Mesenchymal stem cell (in vitro differentiated cells and primary cell): ENCODE measurements at regions not wholly inside any gene's neighbourhood (a gene's known extent, or its start where the extent isn't known, plus 50 kb on each side); places are given as distances from the start of the nearest gene placed in this dataset.

Experiments
- DNase-seq: peaks from one replicate; pipeline ENCODE4 v3.0.0-alpha.2; 2013
- H2AFZ ChIP-seq: one replicate; pipeline ENCODE4 v1.6.1; 2013; ENCODE audit warnings: low read depth, mild to moderate bottlenecking, control low read depth, inconsistent platforms, low read length, moderate library complexity
- H2AK5ac ChIP-seq: 2 replicates; pipeline ENCODE4 v1.6.1; 2013; ENCODE audit warnings: low read length, moderate library complexity, mild to moderate bottlenecking, inconsistent platforms; ENCODE audit not compliant: severe bottlenecking
- H2BK120ac ChIP-seq: one replicate; pipeline ENCODE4 v1.6.1; 2013; ENCODE audit warnings: low read depth, mild to moderate bottlenecking, inconsistent platforms, low read length, moderate library complexity
- H2BK12ac ChIP-seq, 2 experiments: one replicate each; pipeline ENCODE4 v1.6.1; 2013; ENCODE audit warnings: inconsistent platforms in 2 of 2, low read length in 2 of 2, mild to moderate bottlenecking in 2 of 2, moderate library complexity in 2 of 2, control low read depth in 1 of 2
- H2BK15ac ChIP-seq: one replicate; pipeline ENCODE4 v1.6.1; 2013; ENCODE audit warnings: mild to moderate bottlenecking, low read depth, inconsistent platforms; ENCODE audit not compliant: poor library complexity, severe bottlenecking
- H2BK5ac ChIP-seq: 2 replicates; pipeline ENCODE4 v1.6.1; 2013; ENCODE audit warnings: low read depth, mild to moderate bottlenecking, low read length, control low read depth, inconsistent platforms; ENCODE audit not compliant: poor library complexity, severe bottlenecking
- H3K14ac ChIP-seq, 2 experiments: one replicate each; pipeline ENCODE4 v1.6.1; 2013; ENCODE audit warnings: inconsistent platforms in 2 of 2, low read length in 2 of 2, control low read depth in 1 of 2, mild to moderate bottlenecking in 1 of 2, moderate library complexity in 1 of 2
- H3K18ac ChIP-seq, 2 experiments: one replicate each; pipeline ENCODE4 v1.6.1; 2013; ENCODE audit warnings: inconsistent platforms in 2 of 2, low read length in 2 of 2, control low read depth in 1 of 2, low read depth in 1 of 2, mild to moderate bottlenecking in 1 of 2
- H3K23ac ChIP-seq, 2 experiments: one replicate each; pipeline ENCODE4 v1.6.1; 2013; ENCODE audit warnings: inconsistent platforms in 2 of 2, low read length in 2 of 2, mild to moderate bottlenecking in 2 of 2, moderate library complexity in 2 of 2, control low read depth in 1 of 2
- H3K27ac ChIP-seq: 2 replicates; pipeline ENCODE4 v1.5.1; 2013; ENCODE audit warnings: mild to moderate bottlenecking, moderate library complexity, low read length, control low read depth, inconsistent platforms; ENCODE audit not compliant: poor library complexity, severe bottlenecking
- H3K27me3 ChIP-seq, 2 experiments: 2 replicates each; pipeline versions ENCODE4 v1.6.1 to v1.7.0; 2013; ENCODE audit warnings: low read length in 2 of 2, mild to moderate bottlenecking in 2 of 2, moderate library complexity in 2 of 2, control low read depth in 1 of 2, inconsistent platforms in 1 of 2; ENCODE audit not compliant: control insufficient read depth in 1 of 2, insufficient read depth in 1 of 2
- H3K36me3 ChIP-seq, 2 experiments: 2 replicates each; pipeline versions ENCODE4 v1.6.1 to v1.7.0; 2013; ENCODE audit warnings: low read length in 2 of 2, control low read depth in 1 of 2, inconsistent platforms in 1 of 2, low read depth in 1 of 2, mild to moderate bottlenecking in 1 of 2; ENCODE audit not compliant: insufficient read depth in 2 of 2, control insufficient read depth in 1 of 2
- H3K4ac ChIP-seq, 2 experiments: one replicate each; pipeline ENCODE4 v1.6.1; 2013; ENCODE audit warnings: inconsistent platforms in 2 of 2, low read length in 2 of 2, mild to moderate bottlenecking in 2 of 2, moderate library complexity in 2 of 2, control low read depth in 1 of 2, low read depth in 1 of 2
- H3K4me1 ChIP-seq: 2 replicates; pipeline ENCODE4 v1.6.1; 2013; ENCODE audit warnings: low read depth, low read length, control low read depth; ENCODE audit not compliant: control insufficient read depth, insufficient read depth
- H3K4me2 ChIP-seq: 2 replicates; pipeline ENCODE4 v1.6.1; 2013; ENCODE audit warnings: low read length, mild to moderate bottlenecking, inconsistent platforms; ENCODE audit not compliant: poor library complexity, severe bottlenecking
- H3K4me3 ChIP-seq, 2 experiments: 2 replicates each; pipeline versions ENCODE4 v1.5.1 to v1.7.0; 2013; ENCODE audit warnings: low read length in 2 of 2, mild to moderate bottlenecking in 2 of 2, control low read depth in 1 of 2, low read depth in 1 of 2; ENCODE audit not compliant: insufficient read depth in 1 of 2
- H3K79me1 ChIP-seq: replicated peaks from 2 replicates; pipeline ENCODE4 v1.6.1; 2013; ENCODE audit warnings: mild to moderate bottlenecking, control low read depth, low read length, inconsistent platforms; ENCODE audit not compliant: poor library complexity, severe bottlenecking
- H3K9ac ChIP-seq: 2 replicates; pipeline ENCODE4 v1.7.0; 2013; ENCODE audit warnings: mild to moderate bottlenecking, low read length, moderate library complexity
- H3K9me3 ChIP-seq: 2 replicates; pipeline ENCODE4 v1.7.0; 2013; ENCODE audit warnings: mild to moderate bottlenecking, low read length; ENCODE audit not compliant: control insufficient read depth
- H4K8ac ChIP-seq: one replicate; pipeline ENCODE4 v1.6.1; 2013; ENCODE audit warnings: inconsistent platforms, mild to moderate bottlenecking, low read length, moderate library complexity
- H4K91ac ChIP-seq: one replicate; pipeline ENCODE4 v1.6.1; 2013; ENCODE audit warnings: mild to moderate bottlenecking, low read length, inconsistent platforms
- WGBS: methylation state at CpG from one replicate; pipeline ENCODE4 v1.1.7; 2013; ENCODE audit warnings: mixed read lengths; 5-methylcytosine and 5-hydroxymethylcytosine counted together

- H3K36me3 ChIP-seq = no peaks in the 10 kb centered on the region
- no peaks in the 10 kb centered on the region for H3K9me3 ChIP-seq
- H3K4ac ChIP-seq = no peak overlapping the region
- no peak overlapping the region for H2BK15ac ChIP-seq
- peak overlapping the region; percentile 89 for H3K27ac ChIP-seq
- no peak overlapping the region for H3K18ac ChIP-seq
- peaks cover 7% of the 10 kb centered on the region for H3K4me1 ChIP-seq
- H2AFZ ChIP-seq = no peak overlapping the region
- no peak overlapping the region for H2BK12ac ChIP-seq
- H4K91ac ChIP-seq = no peak overlapping the region
- H3K79me1 ChIP-seq = no peaks in the 10 kb centered on the region
- no peak overlapping the region for H2BK120ac ChIP-seq
- peak; percentile 95 for DNase-seq
- no peak overlapping the region for H2BK5ac ChIP-seq
- H4K8ac ChIP-seq = no peak overlapping the region
- H3K27me3 ChIP-seq = no peaks in the 10 kb centered on the region
- no peak overlapping the region for H3K23ac ChIP-seq
- H3K4me2 ChIP-seq = peak overlapping the region; percentile 3
- H3K14ac ChIP-seq = no peak overlapping the region
- WGBS = 0% methylated on average over 1 of the region's 5 CpGs
- no peak overlapping the region for H2AK5ac ChIP-seq
- peak overlapping the region; percentile 66 for H3K9ac ChIP-seq
- H3K4me3 ChIP-seq = peak overlapping the region in 1 of 2 experiments; percentile 67
Observed at GRCh38 chr4:138053641-138054301, 188.4 kb downstream of the SLC7A11 start.

- Histone ChIP-seq H3K14ac (no peak overlapping the region), H3K27ac (peak overlapping the region; percentile 67), H3K18ac (peak overlapping the region; percentile 37 to 86), H3K4ac (peak overlapping the region; percentile 5 to 60), H2BK15ac (no peak overlapping the region), H3K23ac (no peak overlapping the region), H2AFZ (no peak overlapping the region), H3K4me1 (peaks cover 7% of the 10 kb centered on the region), H3K27me3 (no peaks in the 10 kb centered on the region), H2BK5ac (no peak overlapping the region), H4K8ac (peak overlapping the region; percentile 33), H3K79me1 (no peaks in the 10 kb centered on the region), H3K4me3 (peak overlapping the region in 1 of 2 experiments; percentile 67), H3K4me2 (no peak overlapping the region), H2AK5ac (peak overlapping the region; percentile 6), H3K36me3 (no peaks in the 10 kb centered on the region), H4K91ac (peak overlapping the region; percentile 69), H3K9ac (peak overlapping the region; percentile 66), H2BK120ac (no peak overlapping the region), H3K9me3 (no peaks in the 10 kb centered on the region), H2BK12ac (peak overlapping the region; percentile 44 to 96)
- 84% methylated on average over 27 of the region's 31 CpGs for WGBS
- no peak for DNase-seq
Observed at GRCh38 chr4:138052806-138053632, 189.1 kb downstream of the SLC7A11 start.

GRCh38 chr4:138051157-138051556 is 191.0 kb downstream of the SLC7A11 start:
- no peaks in the 10 kb centered on the region for H3K27me3 ChIP-seq
- H2BK5ac ChIP-seq = no peak overlapping the region
- H3K27ac ChIP-seq = no peak overlapping the region
- no peak overlapping the region for H3K9ac ChIP-seq
- no peak overlapping the region for H2AK5ac ChIP-seq
- H3K4me3 ChIP-seq = no peak overlapping the region
- H3K4me1 ChIP-seq = peaks cover 7% of the 10 kb centered on the region
- H3K36me3 ChIP-seq = no peaks in the 10 kb centered on the region
- H2BK12ac ChIP-seq = no peak overlapping the region
- H2AFZ ChIP-seq = no peak overlapping the region
- no peak for DNase-seq
- H4K8ac ChIP-seq = no peak overlapping the region
- no peak overlapping the region for H3K23ac ChIP-seq
- no peak overlapping the region for H2BK120ac ChIP-seq
- H3K4ac ChIP-seq = no peak overlapping the region
- no peaks in the 10 kb centered on the region for H3K79me1 ChIP-seq
- H3K4me2 ChIP-seq = no peak overlapping the region
- no peak overlapping the region for H4K91ac ChIP-seq
- H3K18ac ChIP-seq = no peak overlapping the region
- H3K14ac ChIP-seq = no peak overlapping the region
- no peak overlapping the region for H2BK15ac ChIP-seq
- WGBS = no CpG with 5 or more reads among the region's 3 CpGs
- no peaks in the 10 kb centered on the region for H3K9me3 ChIP-seq

GRCh38 chr4:138050601-138051000 is 191.5 kb downstream of the SLC7A11 start:
- H2AK5ac ChIP-seq = peak overlapping the region; percentile 85
- H3K4me3 ChIP-seq = no peak overlapping the region
- H3K18ac ChIP-seq = peak overlapping the region in 1 of 2 experiments; percentile 76
- H3K4me2 ChIP-seq = no peak overlapping the region
- no peaks in the 10 kb centered on the region for H3K9me3 ChIP-seq
- H3K27ac ChIP-seq = peak overlapping the region; percentile 63
- peak overlapping the region; percentile 69 for H2AFZ ChIP-seq
- no peak overlapping the region for H2BK5ac ChIP-seq
- peak overlapping the region; percentile 70 for H2BK15ac ChIP-seq
- no peaks in the 10 kb centered on the region for H3K79me1 ChIP-seq
- WGBS = 70% methylated on average over 3 of the region's 6 CpGs
- H3K23ac ChIP-seq = no peak overlapping the region
- H2BK12ac ChIP-seq = peak overlapping the region in 1 of 2 experiments; percentile 94
- peak overlapping the region in 1 of 2 experiments; percentile 60 for H3K14ac ChIP-seq
- peak overlapping the region; percentile 53 for H4K8ac ChIP-seq
- no peaks in the 10 kb centered on the region for H3K27me3 ChIP-seq
- no peak overlapping the region for H2BK120ac ChIP-seq
- DNase-seq = no peak
- H3K36me3 ChIP-seq = no peaks in the 10 kb centered on the region
- H3K4ac ChIP-seq = peak overlapping the region; percentile 66 to 75
- H3K4me1 ChIP-seq = peaks cover 7% of the 10 kb centered on the region
- H3K9ac ChIP-seq = no peak overlapping the region
- H4K91ac ChIP-seq = peak overlapping the region; percentile 70
